ENCODE measurements at regions not wholly inside any gene's neighbourhood (a gene's known extent, or its start where the extent isn't known, plus 50 kb on each side); places are given as distances from the start of the nearest gene placed in this dataset.

GRCh38 chr2:157150747-157151146, 106.8 kb upstream of the GALNT5 start:
- Histone ChIP-seq H4K20me1 (ENCODE audit: control insufficient read depth, insufficient read depth) (no peaks in the 10 kb centered on the region), H3K4me1 (ENCODE audit: control insufficient read depth, insufficient read depth, low read length) (peaks cover 10% of the 10 kb centered on the region), H2AFZ (ENCODE audit: control insufficient read depth, low read depth, low read length) (no peak overlapping the region), H3K79me2 (ENCODE audit: control insufficient read depth, insufficient read depth, low read length) (no peaks in the 10 kb centered on the region), H3K9me3 (replicated peaks; ENCODE audit: control insufficient read depth, insufficient read depth, low read length) (no peaks in the 10 kb centered on the region), H3K9ac (ENCODE audit: control insufficient read depth, insufficient read depth, low read length) (no peak overlapping the region), H3K4me2 (ENCODE audit: control insufficient read depth, insufficient read depth) (peak overlapping the region; percentile 22; the same call in 1 of the 2 replicates), H3K36me3 (ENCODE audit: control insufficient read depth in 2 of 2, insufficient read depth in 2 of 2, low read length in 1 of 2) (no peaks in the 10 kb centered on the region), H3K4me3 (no peak overlapping the region), H3K27ac (ENCODE audit: control insufficient read depth, insufficient read depth) (peak overlapping the region; percentile 18; the same call in 1 of the 2 replicates), H3K27me3 (replicated peaks in 1 of 2; ENCODE audit: control insufficient read depth in 2 of 2, insufficient read depth in 2 of 2, low read length in 1 of 2) (no peaks in the 10 kb centered on the region)
- DNase-seq (ENCODE audit: low read depth, low spot score) = peak; percentile 68
- ChIA-PET CTCF (interaction anchor here (1.0 to 2.4 kb wide), 2 partner anchors 14 to 43 kb away, joined by 3 to 9 read pairs; no protein-coding TSS in a partner anchor), SMC1A (ENCODE audit: uncharacterized antibody, unreplicated experiment) (interaction anchor here (0.7 to 2.8 kb wide), 6 partner anchors 29 to 92 kb away, joined by 3 to 18 read pairs (median 6); no protein-coding TSS in a partner anchor), POLR2A (no interaction called here), RAD21 (ENCODE audit: unreplicated experiment) (interaction anchor here (1.3 to 1.4 kb wide), 2 partner anchors 30 to 42 kb away, joined by 3 to 8 read pairs; no protein-coding TSS in a partner anchor)
- ATAC-seq = peak; percentile 93
- WGBS (ENCODE audit: insufficient coverage, insufficient replicate concordance, low lambda C conversion rate, missing lambda C conversion rate) = 1% methylated on average over 3 of the region's 3 CpGs
- no TSS peak for BruUV-seq (replicated peaks)
- intact Hi-C loops (cut with micrococcal nuclease; ENCODE audit: unreplicated experiment) = loop anchor here (1.0 to 10.0 kb wide), 2 partner anchors 88 to 324 kb away; no protein-coding TSS in a partner anchor
- FAIRE-seq = peak; percentile 61
- in situ Hi-C loops (cut with MboI) = no loop called here
- TF ChIP-seq GATAD2B (conservative IDR thresholded peaks at IDR 0.05; ENCODE audit: low read depth) = peak; percentile 48; the same call in 1 of the 2 replicates
- no peak for TF ChIP-seq CREB1 (IDR thresholded peaks at IDR 0.05; ENCODE audit: low read depth)
- TF ChIP-seq NR2F1 (conservative IDR thresholded peaks at IDR 0.05) = peak; percentile 93
- no peak for TF ChIP-seq CEBPZ (IDR thresholded peaks at IDR 0.05; ENCODE audit: low read depth, low read length)
- peak; percentile 94 for TF ChIP-seq DPF2 (IDR thresholded peaks at IDR 0.05)
- peak; percentile 74; the same call in 1 of the 2 replicates for TF ChIP-seq JUND (IDR thresholded peaks at IDR 0.05; ENCODE audit: low read depth, low read length)
- peak; percentile 74; the same call in 1 of the 2 replicates for TF ChIP-seq RELB (IDR thresholded peaks at IDR 0.05; ENCODE audit: low read depth)
- TF ChIP-seq ZBTB4 (CRISPR knock-in tag; IDR thresholded peaks at IDR 0.05) = no peak
- no peak for TF ChIP-seq FOS (IDR thresholded peaks at IDR 0.05; ENCODE audit: borderline replicate concordance, extremely low read depth, insufficient read length)
- TF ChIP-seq RUNX3 (IDR thresholded peaks at IDR 0.05; ENCODE audit: low read length) = peak; percentile 77
- TF ChIP-seq CBX3 (IDR thresholded peaks at IDR 0.05; ENCODE audit: borderline replicate concordance, low read depth) = no peak
- TF ChIP-seq ASH2L (IDR thresholded peaks at IDR 0.05; ENCODE audit: borderline replicate concordance, low read depth) = no peak
- peak; percentile 66 for TF ChIP-seq MEF2B (IDR thresholded peaks at IDR 0.05; ENCODE audit: partially characterized antibody, poor library complexity, severe bottlenecking)
- peak; percentile 90 for TF ChIP-seq NFIC (IDR thresholded peaks at IDR 0.05; ENCODE audit: low read depth, low read length)
